ENCODE measurements at regions not wholly inside any gene's neighbourhood (a gene's known extent, or its start where the extent isn't known, plus 50 kb on each side); places are given as distances from the start of the nearest gene placed in this dataset.

DNA sequence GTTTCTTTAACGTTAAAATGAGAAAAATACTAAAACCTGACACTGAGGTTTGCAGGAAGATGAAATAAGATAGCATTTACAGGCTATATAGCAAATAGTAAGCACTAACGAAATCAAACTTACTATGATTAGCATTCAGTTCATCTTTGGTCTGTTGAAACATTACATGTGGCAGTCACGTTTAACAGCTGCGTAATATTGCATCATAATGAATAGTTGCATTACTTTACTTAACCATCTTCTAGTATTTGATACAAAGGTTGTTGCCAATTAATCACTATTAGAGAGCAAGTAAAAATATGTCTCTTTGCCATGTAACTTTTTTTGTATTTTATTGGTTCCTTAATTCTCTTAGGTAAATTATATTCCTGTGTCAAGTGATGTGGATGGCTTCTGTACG is 131.8 kb upstream of the GHITM start:
- TF ChIP-seq, protein P1, sequence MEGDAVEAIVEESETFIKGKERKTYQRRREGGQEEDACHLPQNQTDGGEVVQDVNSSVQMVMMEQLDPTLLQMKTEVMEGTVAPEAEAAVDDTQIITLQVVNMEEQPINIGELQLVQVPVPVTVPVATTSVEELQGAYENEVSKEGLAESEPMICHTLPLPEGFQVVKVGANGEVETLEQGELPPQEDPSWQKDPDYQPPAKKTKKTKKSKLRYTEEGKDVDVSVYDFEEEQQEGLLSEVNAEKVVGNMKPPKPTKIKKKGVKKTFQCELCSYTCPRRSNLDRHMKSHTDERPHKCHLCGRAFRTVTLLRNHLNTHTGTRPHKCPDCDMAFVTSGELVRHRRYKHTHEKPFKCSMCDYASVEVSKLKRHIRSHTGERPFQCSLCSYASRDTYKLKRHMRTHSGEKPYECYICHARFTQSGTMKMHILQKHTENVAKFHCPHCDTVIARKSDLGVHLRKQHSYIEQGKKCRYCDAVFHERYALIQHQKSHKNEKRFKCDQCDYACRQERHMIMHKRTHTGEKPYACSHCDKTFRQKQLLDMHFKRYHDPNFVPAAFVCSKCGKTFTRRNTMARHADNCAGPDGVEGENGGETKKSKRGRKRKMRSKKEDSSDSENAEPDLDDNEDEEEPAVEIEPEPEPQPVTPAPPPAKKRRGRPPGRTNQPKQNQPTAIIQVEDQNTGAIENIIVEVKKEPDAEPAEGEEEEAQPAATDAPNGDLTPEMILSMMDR (IDR thresholded peaks at IDR 0.05; ENCODE audit: low read length): no peak
- TF ChIP-seq EZH2phosphoT487 (IDR thresholded peaks at IDR 0.05; ENCODE audit: low read length): no peak
- no peak for TF ChIP-seq EZH2 (optimal IDR thresholded peaks at IDR 0.05; ENCODE audit: low read depth, low read length)

Measured in MM.1S (cell line).